Naive thymus-derived CD4-positive, alpha-beta T cell (primary cell): ENCODE measurements at regions not wholly inside any gene's neighbourhood (a gene's known extent, or its start where the extent isn't known, plus 50 kb on each side); places are given as distances from the start of the nearest gene placed in this dataset.
"Not testable (repeated sequence)": the region's sequence is repeated elsewhere in the genome, so short reads cannot be mapped to it uniquely, and the experiment has no call there.

Experiments
- ATAC-seq: fragments of 150-1000 bp; cut with Tn5 transposase; 2 replicates; pipeline ENCODE4 v1.10.0; 2021; ENCODE audit warnings: mild to moderate bottlenecking, moderate library complexity
- CTCF ChIA-PET: fragments of 350-600 bp; sonication (Branson Sonifier 250); formaldehyde crosslinking; loops from one replicate; lab custom pipeline; 2021; ENCODE audit warnings: antibody characterized with exemption; lab: Charles Lee
- POLR2A ChIA-PET: fragments of 350-600 bp; sonication (Branson Sonifier 250); formaldehyde crosslinking; loops from one replicate; lab custom pipeline; 2021; ENCODE audit warnings: antibody characterized with exemption, inconsistent platforms; lab: Charles Lee
- DNase-seq, 9 donors: peaks; one replicate each; pipeline versions ENCODE4 v3.0.0 to v3.0.0-alpha.2; 2020 to 2022; ENCODE audit warnings: mixed read lengths in 1 of 9
- H3K27ac ChIP-seq: one replicate; pipeline ENCODE4 v1.7.0; 2013; ENCODE audit warnings: mild to moderate bottlenecking, low read depth, low read length, moderate library complexity
- H3K27me3 ChIP-seq, 2 donors: one replicate each; pipeline ENCODE4 v1.7.0; 2013; ENCODE audit warnings: low read length in 2 of 2, mild to moderate bottlenecking in 2 of 2, moderate library complexity in 2 of 2; ENCODE audit not compliant: control insufficient read depth in 2 of 2, insufficient read depth in 2 of 2
- H3K36me3 ChIP-seq, 3 experiments: 1 replicate in 2 of 3; 2 replicates in 1 of 3; pipeline ENCODE4 v1.7.0; 2013; ENCODE audit warnings: low read length in 3 of 3, mild to moderate bottlenecking in 3 of 3, moderate library complexity in 1 of 3; ENCODE audit not compliant: insufficient read depth in 3 of 3, control insufficient read depth in 2 of 3
- H3K4me1 ChIP-seq, 2 donors: one replicate each; pipeline ENCODE4 v1.7.0; 2013; ENCODE audit warnings: low read length in 2 of 2, mild to moderate bottlenecking in 2 of 2, moderate library complexity in 1 of 2; ENCODE audit not compliant: control insufficient read depth in 2 of 2, insufficient read depth in 2 of 2
- H3K4me3 ChIP-seq: 2 replicates; pipeline ENCODE4 v1.7.0; 2013; ENCODE audit warnings: mild to moderate bottlenecking, low read length
- H3K9me3 ChIP-seq, 3 experiments: 1 replicate in 2 of 3; 2 replicates in 1 of 3; pipeline ENCODE4 v1.7.0; 2013; ENCODE audit warnings: low read length in 3 of 3; ENCODE audit not compliant: control insufficient read depth in 2 of 3
- H3K27ac Mint-ChIP-seq, 9 donors: one replicate each; pipeline ENCODE4 v1.8.0; 2020 to 2022; ENCODE audit warnings: mixed read lengths in 9 of 9, mild to moderate bottlenecking in 8 of 9, moderate library complexity in 5 of 9, inconsistent platforms in 2 of 9
- H3K27me3 Mint-ChIP-seq, 5 donors: one replicate each; pipeline ENCODE4 v1.8.0; 2021 to 2022; ENCODE audit warnings: mixed read lengths in 5 of 5, mild to moderate bottlenecking in 1 of 5
- H3K36me3 Mint-ChIP-seq, 5 donors: one replicate each; pipeline ENCODE4 v1.8.0; 2020 to 2022; ENCODE audit warnings: mixed read lengths in 5 of 5, mild to moderate bottlenecking in 3 of 5, inconsistent platforms in 1 of 5
- H3K4me1 Mint-ChIP-seq, 7 donors: one replicate each; pipeline ENCODE4 v1.8.0; 2020 to 2022; ENCODE audit warnings: mixed read lengths in 7 of 7, mild to moderate bottlenecking in 3 of 7, inconsistent platforms in 1 of 7
- H3K4me3 Mint-ChIP-seq, 10 donors: one replicate each; pipeline ENCODE4 v1.8.0; 2020 to 2022; ENCODE audit warnings: mild to moderate bottlenecking in 10 of 10, mixed read lengths in 10 of 10, moderate library complexity in 6 of 10, inconsistent platforms in 2 of 10
- H3K9me3 Mint-ChIP-seq, 11 donors: one replicate each; pipeline ENCODE4 v1.8.0; 2020 to 2022; ENCODE audit warnings: mixed read lengths in 11 of 11, mild to moderate bottlenecking in 4 of 11, inconsistent platforms in 1 of 11, moderate library complexity in 1 of 11
- intact Hi-C, 2 donors: fragments of 100-400 bp; cut with micrococcal nuclease; formaldehyde crosslinking; loops; one replicate each; pipeline ENCODE4 v1.15.1; 2023

- no peak overlapping the region for H3K4me3 ChIP-seq
- Mint-ChIP-seq H3K27ac (no peak overlapping the region), H3K36me3 (peaks cover 0 to 2% (median 0%) of the 10 kb centered on the region in 5 donors), H3K4me1 (no peaks in the 10 kb centered on the region), H3K9me3 (peaks cover 4 to 18% (median 9%) of the 10 kb centered on the region in 11 donors), H3K4me3 (no peak overlapping the region), H3K27me3 (peaks cover 0 to 7% (median 0%) of the 10 kb centered on the region in 5 donors)
- no peak for DNase-seq
- H3K4me1 ChIP-seq = no peaks in the 10 kb centered on the region
- no peaks in the 10 kb centered on the region for H3K36me3 ChIP-seq
- no peaks in the 10 kb centered on the region for H3K9me3 ChIP-seq
- intact Hi-C loops = no loop called here
- ChIA-PET CTCF (no interaction called here), POLR2A (no interaction called here)
- no peak overlapping the region for H3K27ac ChIP-seq
- no peak for ATAC-seq
- H3K27me3 ChIP-seq = no peaks in the 10 kb centered on the region
Observed at GRCh38 chr3:152768478-152768877, 66.5 kb upstream of the P2RY1 start.

GRCh38 chr3:152769523-152769922 is 65.4 kb upstream of the P2RY1 start:
- DNase-seq = no peak
- H3K27me3 Mint-ChIP-seq = peaks cover 0 to 7% (median 0%) of the 10 kb centered on the region in 5 donors
- Histone ChIP-seq H3K27me3 (no peaks in the 10 kb centered on the region), H3K27ac (no peak overlapping the region), H3K4me1 (no peaks in the 10 kb centered on the region), H3K36me3 (no peaks in the 10 kb centered on the region), H3K4me3 (no peak overlapping the region), H3K9me3 (no peaks in the 10 kb centered on the region)
- ChIA-PET POLR2A (no interaction called here), CTCF (interaction anchor here (0.6 to 0.7 kb wide), 2 partner anchors 10 to 1134 kb away, joined by 3 to 4 read pairs; no protein-coding TSS in a partner anchor)
- no peaks in the 10 kb centered on the region for H3K4me1 Mint-ChIP-seq
- no peak overlapping the region for H3K4me3 Mint-ChIP-seq
- intact Hi-C loops = no loop called here
- H3K27ac Mint-ChIP-seq = no peak overlapping the region
- H3K9me3 Mint-ChIP-seq = peaks cover 0 to 17% (median 9%) of the 10 kb centered on the region in 11 donors
- ATAC-seq = no peak
- no peaks in the 10 kb centered on the region for H3K36me3 Mint-ChIP-seq

- Mint-ChIP-seq H3K36me3 (no peaks in the 10 kb centered on the region), H3K27me3 (peaks cover 0 to 2% (median 0%) of the 10 kb centered on the region in 5 donors)
- CTCF ChIA-PET = interaction anchor here (0.7 kb wide), 1 partner anchor 1133 kb away, joined by 4 read pairs; no protein-coding TSS in a partner anchor
Observed at GRCh38 chr3:152770296-152770695, 64.6 kb upstream of the P2RY1 start.

GRCh38 chr3:152771120-152771519 is 63.8 kb upstream of the P2RY1 start:
- no peak overlapping the region for H3K4me3 ChIP-seq
- Mint-ChIP-seq H3K27me3 (no peaks in the 10 kb centered on the region), H3K9me3 (peaks cover 0 to 6% (median 2%) of the 10 kb centered on the region in 11 donors), H3K4me3 (no peak overlapping the region), H3K36me3 (no peaks in the 10 kb centered on the region), H3K27ac (no peak overlapping the region), H3K4me1 (no peaks in the 10 kb centered on the region)
- no peaks in the 10 kb centered on the region for H3K9me3 ChIP-seq
- intact Hi-C loops = no loop called here
- ATAC-seq (no peak), DNase-seq (no peak)
- no peaks in the 10 kb centered on the region for H3K4me1 ChIP-seq
- no peak overlapping the region for H3K27ac ChIP-seq
- H3K36me3 ChIP-seq = no peaks in the 10 kb centered on the region
- CTCF ChIA-PET = no interaction called here
- no peaks in the 10 kb centered on the region for H3K27me3 ChIP-seq
- POLR2A ChIA-PET = no interaction called here

More at GRCh38 chr3:152770296-152770695, 64.6 kb upstream of the P2RY1 start:
- Histone ChIP-seq H3K4me3 (no peak overlapping the region), H3K36me3 (no peaks in the 10 kb centered on the region), H3K9me3 (no peaks in the 10 kb centered on the region), H3K27me3 (no peaks in the 10 kb centered on the region), H3K27ac (no peak overlapping the region), H3K4me1 (no peaks in the 10 kb centered on the region)
- ATAC-seq = no peak
- no peak overlapping the region for H3K27ac Mint-ChIP-seq
- no peaks in the 10 kb centered on the region for H3K4me1 Mint-ChIP-seq
- no peak for DNase-seq
- H3K9me3 Mint-ChIP-seq = peaks cover 0 to 10% (median 4%) of the 10 kb centered on the region in 11 donors
- POLR2A ChIA-PET = no interaction called here
- intact Hi-C loops = no loop called here
- no peak overlapping the region for H3K4me3 Mint-ChIP-seq

- peaks cover 0 to 5% (median 2%) of the 10 kb centered on the region in 11 donors for H3K9me3 Mint-ChIP-seq
- ChIA-PET POLR2A (no interaction called here), CTCF (no interaction called here)
- Histone ChIP-seq H3K36me3 (no peaks in the 10 kb centered on the region), H3K4me3 (no peak overlapping the region), H3K9me3 (no peaks in the 10 kb centered on the region), H3K4me1 (no peaks in the 10 kb centered on the region), H3K27ac (no peak overlapping the region), H3K27me3 (no peaks in the 10 kb centered on the region)
- H3K4me3 Mint-ChIP-seq = no peak overlapping the region
- intact Hi-C loops = no loop called here
- H3K36me3 Mint-ChIP-seq = no peaks in the 10 kb centered on the region
- H3K27me3 Mint-ChIP-seq = no peaks in the 10 kb centered on the region
- DNase-seq (no peak), ATAC-seq (no peak)
- H3K4me1 Mint-ChIP-seq = no peaks in the 10 kb centered on the region
- no peak overlapping the region for H3K27ac Mint-ChIP-seq
Observed at GRCh38 chr3:152772674-152773225, 62.2 kb upstream of the P2RY1 start.

GRCh38 chr3:152773633-152774032 is 61.3 kb upstream of the P2RY1 start:
- POLR2A ChIA-PET = no interaction called here
- H3K9me3 Mint-ChIP-seq = peaks cover 0 to 5% (median 0%) of the 10 kb centered on the region in 11 donors
- Histone ChIP-seq H3K27ac (no peak overlapping the region), H3K36me3 (no peaks in the 10 kb centered on the region), H3K4me1 (no peaks in the 10 kb centered on the region), H3K9me3 (no peaks in the 10 kb centered on the region), H3K4me3 (no peak overlapping the region), H3K27me3 (no peaks in the 10 kb centered on the region)
- DNase-seq (no peak), ATAC-seq (no peak)
- H3K36me3 Mint-ChIP-seq = no peaks in the 10 kb centered on the region
- H3K4me1 Mint-ChIP-seq = no peaks in the 10 kb centered on the region
- CTCF ChIA-PET = no interaction called here
- no peak overlapping the region for H3K4me3 Mint-ChIP-seq
- H3K27ac Mint-ChIP-seq = no peak overlapping the region
- no peaks in the 10 kb centered on the region for H3K27me3 Mint-ChIP-seq
- intact Hi-C loops = no loop called here

- H3K9me3 ChIP-seq, H3K27me3 Mint-ChIP-seq, H3K36me3 ChIP-seq, H3K4me1 ChIP-seq, intact Hi-C loops, H3K4me1 Mint-ChIP-seq, ATAC-seq, H3K4me3 ChIP-seq, CTCF ChIA-PET, H3K4me3 Mint-ChIP-seq, H3K27ac Mint-ChIP-seq, POLR2A ChIA-PET, DNase-seq, H3K27ac ChIP-seq, H3K9me3 Mint-ChIP-seq, H3K36me3 Mint-ChIP-seq, H3K27me3 ChIP-seq: not testable (repeated sequence)
Observed at GRCh38 chr3:152774230-152774629, 60.7 kb upstream of the P2RY1 start.
